ENCODE measurements at regions not wholly inside any gene's neighbourhood (a gene's known extent, or its start where the extent isn't known, plus 50 kb on each side); places are given as distances from the start of the nearest gene placed in this dataset.
"Not testable (repeated sequence)": the region's sequence is repeated elsewhere in the genome, so short reads cannot be mapped to it uniquely, and the experiment has no call there.

DNA sequence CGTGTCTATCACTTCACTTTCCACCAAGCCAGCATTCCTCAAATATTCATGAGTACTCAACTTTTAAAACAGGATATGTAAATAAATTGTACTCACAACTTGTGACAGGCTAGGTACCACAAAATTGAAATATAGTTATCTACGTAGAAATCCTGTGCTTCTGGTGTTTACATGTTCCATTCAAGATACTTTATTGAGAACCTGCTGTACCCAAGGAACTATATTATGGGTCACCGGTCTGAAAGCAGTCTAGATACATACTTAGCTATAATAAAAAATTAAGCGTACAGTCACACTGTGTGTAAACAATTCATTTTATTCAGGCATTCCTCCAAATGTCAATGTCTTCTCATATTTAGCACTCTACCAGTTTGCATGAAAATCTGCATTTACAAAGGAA lies 482.2 kb upstream of the SOX9 start:
- DNase-seq (ENCODE audit: low spot score) = no peak

DNA sequence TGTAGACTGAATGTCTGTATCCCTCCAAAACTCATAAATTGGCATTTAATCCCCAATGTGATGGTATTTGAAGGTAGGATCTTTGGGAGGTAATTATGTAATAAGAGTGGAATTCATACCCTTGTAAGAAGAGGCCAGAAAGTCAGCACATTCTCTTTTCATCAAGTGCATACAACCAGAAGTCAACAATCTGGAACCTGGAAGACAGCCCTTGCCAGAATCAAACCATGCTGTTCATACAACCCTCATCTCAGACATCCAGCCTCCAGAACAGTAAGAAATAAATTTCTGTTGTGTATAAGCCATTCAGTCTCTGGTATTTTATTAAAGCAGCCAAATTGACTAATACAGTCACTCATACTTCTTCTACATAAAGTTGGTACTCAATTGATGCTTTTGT lies 481.0 kb upstream of the SOX9 start:
- DNase-seq (ENCODE audit: low spot score) = no peak

DNA sequence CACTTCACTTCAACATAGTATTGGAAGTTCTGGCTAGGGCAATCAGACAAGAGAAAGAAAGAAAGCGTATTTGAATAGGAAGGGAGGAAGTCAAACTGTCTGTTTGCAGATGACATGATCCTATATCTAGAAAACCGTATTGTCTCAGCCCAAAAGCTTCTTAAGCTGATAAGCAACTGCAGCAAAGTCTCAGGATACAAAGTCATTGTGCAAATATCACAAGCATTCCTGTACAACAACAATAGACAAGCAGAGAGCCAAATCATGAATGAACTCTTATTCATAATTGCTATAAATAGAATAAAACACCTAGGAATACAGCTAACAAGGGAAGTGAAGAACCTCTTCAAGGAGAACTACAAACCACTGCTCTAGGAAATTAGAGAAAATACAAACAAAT lies 473.9 kb upstream of the SOX9 start:
- DNase-seq (ENCODE audit: low spot score) = not testable (repeated sequence)

DNA sequence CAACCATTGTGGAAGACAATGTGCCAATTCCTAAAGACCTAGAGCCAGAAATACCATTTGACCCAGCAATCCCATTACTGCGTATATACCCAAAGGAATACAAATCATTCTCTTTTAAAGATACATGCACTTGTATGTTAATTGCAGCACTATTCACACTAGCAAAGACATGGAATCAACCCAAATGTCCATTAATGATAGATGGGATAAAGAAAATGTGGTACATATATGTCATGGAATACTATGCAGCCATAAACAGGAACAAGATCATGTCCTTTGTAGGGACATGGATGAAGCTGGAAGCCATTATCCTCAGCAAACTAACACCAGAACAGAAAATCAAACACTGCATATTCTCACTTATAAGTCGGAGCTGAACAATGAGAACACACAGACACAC lies 472.5 kb upstream of the SOX9 start:
- DNase-seq (ENCODE audit: low spot score) = not testable (repeated sequence)

DNA sequence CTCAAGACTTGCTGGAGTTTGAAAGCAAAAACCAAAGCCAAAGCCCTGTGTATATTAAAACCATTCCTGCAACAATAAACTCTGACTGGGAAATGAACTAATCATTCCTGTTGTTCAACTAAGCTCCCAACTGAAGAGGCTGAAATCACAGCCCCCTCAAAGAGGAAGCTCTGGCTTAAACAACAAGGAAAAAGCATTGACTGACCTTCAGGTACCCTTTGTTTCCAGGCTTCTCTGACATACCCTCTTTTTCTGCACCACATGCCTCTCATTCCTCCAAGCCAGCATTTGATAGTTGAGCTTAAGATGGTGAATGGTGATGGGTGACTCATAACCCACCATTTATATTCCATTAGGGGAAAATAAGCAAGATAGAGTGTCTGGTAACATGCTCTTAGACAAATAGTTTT lies 470.9 kb upstream of the SOX9 start:
- no peak for DNase-seq (ENCODE audit: low spot score)

DNA sequence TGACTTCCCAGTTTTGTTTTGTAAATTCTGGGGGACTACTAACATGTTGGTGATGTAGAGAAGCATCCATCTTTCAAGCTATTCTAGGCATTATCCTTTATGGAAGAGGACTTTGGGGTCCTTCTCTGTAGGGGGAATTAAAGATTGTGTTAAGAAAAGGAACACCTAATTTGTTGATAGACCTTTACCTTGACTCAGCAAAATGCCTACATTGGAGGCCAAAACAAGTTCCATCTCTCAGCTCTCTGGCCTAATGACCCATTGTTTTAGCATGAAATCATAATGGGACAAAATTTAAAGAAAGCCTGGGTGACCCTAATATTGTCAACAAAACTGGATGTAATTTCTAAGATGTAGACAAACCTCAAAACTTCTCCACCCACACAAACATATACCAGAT lies 465.3 kb upstream of the SOX9 start:
- DNase-seq (ENCODE audit: low spot score) = no peak

DNA sequence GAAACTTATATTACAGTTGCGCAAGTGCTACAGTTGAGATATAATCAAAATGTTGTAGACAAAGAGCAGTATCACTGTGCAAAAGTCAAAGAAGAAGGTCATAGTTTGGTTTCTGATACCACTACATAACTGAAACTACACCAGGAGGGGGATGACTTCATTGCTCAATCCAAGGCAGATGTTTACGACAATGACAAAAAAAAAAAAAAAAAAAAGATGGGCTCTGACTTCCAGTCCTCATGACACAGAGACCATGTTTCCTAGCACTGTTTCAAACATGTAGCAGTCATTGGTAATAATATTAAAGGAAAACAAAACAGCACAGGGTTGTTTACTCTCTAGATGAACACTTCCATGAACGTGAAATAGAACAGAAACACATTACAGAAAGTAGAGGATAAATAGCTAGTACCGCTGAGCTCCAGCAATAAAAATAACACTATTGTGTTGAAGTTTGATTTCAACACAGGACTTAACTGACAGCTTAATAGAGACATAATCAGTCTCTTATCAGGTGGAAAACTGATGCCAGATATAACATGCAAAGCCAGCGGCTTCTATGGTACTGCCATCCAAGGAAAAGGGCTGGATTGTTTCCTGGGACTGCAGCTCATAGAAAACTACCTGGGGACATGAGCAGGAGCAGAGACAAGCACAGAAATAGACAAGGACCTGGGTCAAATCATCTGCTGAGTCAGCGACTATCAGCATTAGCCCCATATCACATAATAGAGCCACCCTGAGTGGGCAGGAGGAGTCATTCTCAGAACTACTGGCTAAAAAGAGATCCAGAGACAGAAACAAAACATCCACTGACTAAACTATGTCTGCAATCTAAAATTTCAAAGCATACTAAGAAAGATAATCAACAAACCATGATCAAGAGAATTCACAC lies 463.6 kb upstream of the SOX9 start:
- no peak for DNase-seq (ENCODE audit: low spot score)

DNA sequence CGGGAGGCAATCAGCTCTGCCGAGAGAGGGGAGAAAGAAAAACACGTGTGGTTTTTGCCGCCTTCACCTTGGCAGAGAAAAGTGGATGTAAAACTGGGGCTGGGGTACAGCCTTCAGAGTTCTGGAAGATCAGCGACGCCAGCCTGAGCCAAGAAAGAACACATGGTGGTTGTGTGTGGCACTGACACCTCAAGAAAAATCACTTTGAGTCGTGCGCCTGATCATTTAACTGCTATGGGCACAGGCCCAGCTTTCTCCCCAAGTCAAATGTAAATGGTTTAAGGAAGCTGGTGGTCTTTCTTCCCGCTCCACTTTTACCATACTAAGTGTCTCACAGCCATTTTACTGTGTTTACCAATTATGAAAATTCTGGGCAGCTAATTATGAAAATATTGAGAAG lies 461.8 kb upstream of the SOX9 start:
- DNase-seq (ENCODE audit: low spot score) = no peak

DNA sequence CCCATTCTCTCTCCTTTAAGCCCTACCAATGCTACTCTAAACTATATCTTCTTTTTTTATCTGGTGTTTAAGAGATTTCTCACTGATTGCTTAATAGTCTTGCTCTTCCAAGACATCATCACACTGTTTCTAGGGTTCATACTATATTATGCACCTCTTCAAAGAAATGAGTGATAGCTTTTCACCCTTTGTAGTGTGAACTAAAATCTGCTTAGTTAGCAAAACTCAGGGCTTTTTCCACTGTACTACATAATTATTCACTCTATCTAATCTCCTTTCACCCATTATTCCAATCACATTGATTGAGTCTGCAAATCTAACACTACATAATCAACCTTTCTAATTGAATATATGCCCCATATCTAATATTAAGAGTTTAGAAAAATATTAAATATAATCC lies 456.0 kb upstream of the SOX9 start:
- DNase-seq (ENCODE audit: low spot score) = no peak

DNA sequence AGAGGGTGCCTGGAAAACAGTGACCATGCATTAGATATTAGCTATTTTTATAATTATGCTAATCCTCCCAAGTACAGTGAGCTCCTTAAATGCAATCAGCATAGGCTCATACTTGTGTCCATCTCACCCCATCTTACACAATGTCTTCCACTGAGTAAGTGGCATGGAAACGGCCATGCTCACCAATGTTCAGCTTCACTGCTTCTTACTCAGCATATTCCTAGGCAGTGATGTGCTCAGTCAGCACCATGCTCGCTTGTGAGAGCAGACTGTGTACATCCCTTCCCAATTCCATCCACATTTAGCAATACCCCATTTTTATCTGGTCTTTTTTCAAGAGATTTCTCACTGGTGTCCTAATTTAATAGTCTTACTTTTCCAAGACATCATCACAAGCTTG lies 454.8 kb upstream of the SOX9 start:
- DNase-seq (ENCODE audit: low spot score) = no peak

DNA sequence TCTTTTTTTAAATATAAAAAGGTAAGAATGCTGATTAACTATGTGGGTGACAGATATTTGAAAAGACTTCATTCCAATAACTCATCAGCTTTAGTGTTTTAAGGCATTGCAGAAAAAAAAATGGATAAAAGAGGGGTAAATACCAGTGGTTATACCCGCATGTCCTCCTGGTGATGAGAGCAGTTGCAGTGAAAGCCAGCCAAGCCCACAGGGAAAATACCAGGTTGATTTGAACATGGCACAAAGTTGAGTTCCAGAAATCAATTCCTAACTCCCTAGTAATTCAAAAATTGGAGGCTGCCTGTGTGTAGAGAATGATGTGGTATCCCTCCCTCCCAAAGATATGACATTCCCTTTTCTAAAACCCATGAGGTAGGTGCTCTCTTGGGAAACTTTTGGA lies 453.2 kb upstream of the SOX9 start:
- DNase-seq (ENCODE audit: low spot score) = no peak

DNA sequence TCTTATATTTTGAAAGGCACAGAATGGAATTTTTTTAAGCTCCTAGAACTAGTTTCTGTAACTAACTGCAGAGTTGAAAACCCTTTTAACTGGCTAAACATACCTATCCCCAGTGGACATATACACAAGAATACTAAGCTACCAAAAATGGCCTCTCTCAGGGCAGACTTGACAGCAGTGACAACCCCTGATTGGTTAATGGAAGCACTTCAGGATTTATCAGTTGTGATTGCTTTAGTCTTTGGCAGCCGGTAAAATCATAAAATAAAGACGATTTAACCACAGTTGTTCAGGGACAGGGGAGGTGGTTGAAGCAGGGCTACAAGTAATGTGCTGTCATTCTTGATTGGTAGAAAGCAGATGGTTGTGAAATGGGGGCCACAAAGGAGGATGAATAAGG lies 452.0 kb upstream of the SOX9 start:
- no peak for DNase-seq (ENCODE audit: low spot score)

DNA sequence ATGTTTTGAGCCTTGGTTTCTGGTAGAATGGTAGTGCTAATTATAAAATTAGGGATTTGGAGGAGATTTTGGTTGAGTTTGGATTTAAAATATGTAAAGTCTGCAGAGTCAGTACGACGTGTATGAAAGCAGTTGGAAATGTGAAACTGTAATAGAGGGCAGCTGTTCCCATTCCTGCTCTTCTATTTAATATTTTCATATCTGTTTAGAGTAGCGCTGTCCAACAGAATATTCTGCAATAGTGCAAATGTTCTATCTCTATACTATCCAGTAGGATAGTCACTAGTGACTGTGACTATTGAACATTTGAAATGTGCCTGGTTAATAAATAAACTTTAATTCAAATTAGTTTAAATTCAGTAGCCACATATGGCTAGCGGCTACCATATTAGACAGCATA lies 443.4 kb upstream of the SOX9 start:
- DNase-seq (ENCODE audit: low spot score) = no peak

DNA sequence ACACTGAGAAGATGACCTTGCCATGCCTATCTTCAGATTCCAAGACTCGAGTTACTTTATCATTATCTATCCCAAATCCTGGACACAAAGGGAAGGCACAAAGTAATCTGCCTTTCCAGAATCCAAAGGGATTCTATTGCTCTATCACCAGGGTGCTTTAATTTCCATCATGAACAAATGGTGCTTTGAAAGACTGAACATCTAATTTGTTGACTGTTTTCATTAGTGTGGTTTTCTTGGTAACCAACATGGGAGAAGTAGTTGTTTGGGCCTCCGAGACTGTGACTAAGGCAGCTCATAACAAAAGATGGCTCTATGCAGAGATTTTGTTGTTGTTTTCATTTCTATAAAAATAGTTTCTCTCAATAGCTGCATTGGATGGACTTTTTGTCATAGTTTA lies 441.0 kb upstream of the SOX9 start:
- DNase-seq (ENCODE audit: low spot score) = no peak

DNA sequence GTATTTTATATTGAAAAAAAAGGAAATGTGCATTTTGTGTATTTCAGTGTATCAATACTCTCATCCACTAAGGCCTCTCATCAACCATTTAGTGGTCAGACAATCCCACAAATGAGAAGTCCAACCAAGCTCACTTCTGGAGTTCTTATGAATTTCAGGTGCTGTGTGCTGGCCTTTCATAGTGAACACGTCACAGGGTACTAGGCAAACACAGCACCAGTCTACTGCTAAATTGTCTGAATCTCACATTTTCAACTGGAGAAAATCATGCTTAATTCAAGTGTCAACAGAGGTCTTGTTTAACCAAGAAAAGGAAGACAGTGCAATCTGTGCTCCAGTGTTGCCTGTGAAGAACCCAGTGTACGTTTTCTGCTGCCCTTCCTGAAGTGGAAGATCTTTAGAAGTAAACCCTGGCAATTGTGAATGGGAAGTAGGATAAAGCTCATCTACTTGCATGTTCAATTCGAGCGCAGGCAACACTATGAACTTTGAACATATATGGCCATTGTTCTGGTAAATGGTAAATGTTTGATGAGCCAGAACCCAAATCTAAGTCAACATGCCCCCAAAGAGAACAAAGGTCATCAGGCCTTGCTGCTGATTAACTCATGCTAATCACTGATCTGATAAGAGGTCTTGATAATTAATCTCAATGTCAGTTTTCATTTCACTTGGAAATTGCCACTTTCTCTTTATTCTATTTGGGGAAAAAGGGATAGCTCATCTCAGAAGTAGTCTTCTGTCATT lies 439.2 kb upstream of the SOX9 start:
- DNase-seq (ENCODE audit: low spot score) = no peak

DNA sequence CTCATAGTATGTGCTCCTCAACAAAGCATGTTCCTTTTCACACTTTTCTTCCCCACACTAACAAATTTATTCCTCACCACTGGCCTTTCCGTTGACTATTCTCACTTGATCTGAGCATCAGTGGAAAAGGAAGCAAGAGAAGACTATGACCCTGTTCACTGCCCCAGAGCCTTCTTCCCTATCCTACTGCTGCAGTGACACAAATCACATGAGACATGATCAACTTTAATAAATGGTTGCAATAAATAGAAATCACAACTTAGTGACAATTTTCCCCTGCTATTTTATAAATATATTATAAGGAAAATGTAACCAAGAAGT lies 438.7 kb upstream of the SOX9 start:
- no peak for DNase-seq (ENCODE audit: low spot score)

DNA sequence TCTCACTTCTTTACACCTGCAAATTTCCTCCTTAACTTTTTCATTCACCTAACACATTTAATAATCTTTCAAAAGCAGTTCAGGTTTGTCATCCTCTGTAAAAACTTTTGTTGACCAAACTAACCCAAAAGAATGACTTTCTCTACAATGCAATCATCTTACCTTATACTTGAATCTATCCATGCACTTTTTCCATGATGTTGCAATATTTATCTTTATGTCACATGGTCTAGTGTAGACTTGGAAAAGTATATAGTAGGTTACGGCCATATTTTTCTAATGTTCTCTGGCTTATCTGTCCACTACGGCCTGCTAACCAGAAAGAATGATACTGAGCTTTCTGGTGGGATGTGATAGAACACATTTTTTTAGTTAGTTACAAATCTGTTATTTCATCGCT lies 431.0 kb upstream of the SOX9 start:
- no peak for DNase-seq (ENCODE audit: low spot score)

DNA sequence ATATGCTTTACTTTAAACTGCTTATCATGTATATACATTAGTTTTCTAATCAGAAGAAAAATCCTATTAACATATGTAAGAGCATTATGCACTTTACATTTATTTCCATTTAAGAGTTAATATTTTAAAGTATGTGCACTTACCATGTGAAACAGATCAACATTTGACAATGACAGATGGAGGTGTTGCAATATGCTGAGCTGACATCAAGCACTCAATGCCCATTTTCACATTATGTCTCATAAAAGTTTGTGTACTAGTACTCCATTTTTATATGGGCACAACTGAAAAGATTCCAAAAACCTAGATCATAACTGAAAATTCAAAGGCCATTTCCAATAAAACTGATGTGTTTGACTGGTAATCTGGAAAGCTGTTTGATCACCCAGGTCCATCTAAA lies 420.9 kb upstream of the SOX9 start:
- no peak for DNase-seq (ENCODE audit: low spot score)

DNA sequence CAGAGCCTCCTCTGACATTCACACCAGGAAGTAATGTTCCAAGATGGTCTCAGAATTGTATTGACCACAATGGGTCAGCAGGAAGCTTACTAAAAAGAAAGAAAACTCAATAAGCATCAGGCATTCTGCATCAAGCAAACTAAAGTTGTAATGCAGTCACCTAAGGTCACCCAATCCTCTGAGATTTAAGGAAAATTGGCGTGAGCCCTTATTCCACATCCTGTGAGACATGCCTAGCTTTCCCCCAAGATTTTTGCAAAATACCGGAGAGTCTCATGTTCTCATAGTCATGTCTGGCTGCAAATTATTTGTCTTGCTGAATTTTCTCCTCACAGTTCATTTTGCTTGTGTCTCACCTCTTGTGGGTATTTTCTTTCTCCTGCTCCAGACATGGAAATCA lies 417.1 kb upstream of the SOX9 start:
- no peak for DNase-seq (ENCODE audit: low spot score)

DNA sequence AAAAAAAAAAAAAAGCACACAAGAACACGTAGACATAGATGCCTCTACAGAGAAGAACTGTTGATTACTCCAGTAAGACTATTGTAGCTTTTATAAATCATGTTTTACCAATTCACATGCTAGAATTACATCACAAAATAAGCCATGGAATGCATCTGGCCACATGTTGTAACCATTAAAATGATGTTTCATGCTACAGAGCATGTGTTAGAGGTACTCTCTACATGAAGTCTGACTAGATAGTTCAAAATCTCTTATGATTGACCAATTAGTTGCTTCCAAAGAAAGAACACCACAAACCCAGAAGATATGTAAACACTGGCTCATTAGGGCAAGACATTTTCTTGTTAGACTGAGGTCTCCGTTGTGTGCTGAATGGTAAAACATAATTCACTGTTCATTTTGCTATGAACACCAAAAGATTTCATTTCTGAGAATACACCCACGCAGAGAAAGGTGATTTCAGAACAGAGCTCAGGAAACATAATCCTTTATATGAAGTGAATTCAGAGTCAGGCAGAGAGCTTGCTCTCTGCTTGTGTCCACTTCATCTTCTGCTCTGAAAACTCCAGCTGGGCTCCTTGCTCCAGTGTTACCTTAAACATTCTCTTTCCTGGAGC lies 411.4 kb upstream of the SOX9 start:
- no peak for DNase-seq (ENCODE audit: low spot score)

DNA sequence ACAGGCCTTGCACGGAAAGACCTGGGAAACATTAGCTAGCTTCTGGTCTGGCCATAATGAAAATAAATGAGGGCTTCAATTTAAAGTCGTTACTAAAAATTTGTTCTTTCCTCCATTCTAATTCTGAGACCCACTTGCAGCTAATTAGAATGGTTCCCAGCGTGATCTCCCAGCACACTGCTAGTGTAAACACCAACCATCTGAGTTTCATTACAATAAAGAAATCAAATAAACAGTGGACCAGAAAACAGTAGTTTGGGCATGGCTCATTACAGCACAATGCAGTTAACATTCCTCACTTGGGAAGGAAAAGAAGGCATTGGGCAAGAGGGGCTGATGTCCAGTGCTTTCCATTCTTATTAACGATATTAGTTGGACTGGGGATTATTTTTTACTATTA lies 410.9 kb upstream of the SOX9 start:
- DNase-seq (ENCODE audit: low spot score) = no peak

DNA sequence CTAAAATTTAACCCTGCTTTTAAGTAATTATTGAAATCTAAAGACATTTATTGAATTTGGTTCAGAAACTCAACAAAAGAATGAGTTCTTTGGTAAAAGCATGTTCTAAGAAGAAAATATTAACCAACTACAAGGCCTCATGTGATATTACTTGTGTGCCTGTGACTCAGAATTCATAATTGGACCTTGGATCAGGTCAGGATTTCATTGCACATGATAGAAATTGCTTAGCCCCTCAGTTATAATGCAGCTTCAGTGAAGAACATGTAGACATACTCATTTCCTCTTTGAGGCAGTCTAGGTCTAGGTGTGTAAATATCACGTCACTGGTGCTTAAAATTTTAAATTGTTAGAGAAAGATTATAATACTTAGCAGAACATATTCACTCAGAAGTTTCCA lies 410.0 kb upstream of the SOX9 start:
- DNase-seq (ENCODE audit: low spot score) = no peak

DNA sequence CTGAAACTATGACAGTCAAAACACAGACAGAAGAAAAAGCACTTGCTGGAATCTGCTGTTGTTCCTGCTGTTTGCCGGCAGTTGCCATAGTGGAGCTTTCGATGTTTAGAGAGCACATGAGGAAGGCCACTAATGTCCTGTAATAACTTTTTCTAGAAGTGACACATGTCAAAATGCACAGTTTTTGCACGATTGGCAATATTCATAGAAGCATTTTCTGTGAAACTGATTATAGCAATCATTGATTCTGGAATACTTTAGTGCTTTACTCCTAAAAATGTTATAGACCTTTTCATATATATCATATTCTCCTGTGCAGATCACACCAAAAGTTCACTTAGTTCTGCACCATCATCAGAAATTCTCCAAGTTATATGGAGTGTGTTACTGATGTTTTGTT lies 407.0 kb upstream of the SOX9 start:
- no peak for DNase-seq (ENCODE audit: low spot score)
